ENCODE measurements at regions not wholly inside any gene's neighbourhood (a gene's known extent, or its start where the extent isn't known, plus 50 kb on each side); places are given as distances from the start of the nearest gene placed in this dataset.
"Not testable (repeated sequence)": the region's sequence is repeated elsewhere in the genome, so short reads cannot be mapped to it uniquely, and the experiment has no call there.

- no peak for DNase-seq
Observed at GRCh38 chr20:1810572-1810925, 84.7 kb upstream of the SIRPA start.

DNA sequence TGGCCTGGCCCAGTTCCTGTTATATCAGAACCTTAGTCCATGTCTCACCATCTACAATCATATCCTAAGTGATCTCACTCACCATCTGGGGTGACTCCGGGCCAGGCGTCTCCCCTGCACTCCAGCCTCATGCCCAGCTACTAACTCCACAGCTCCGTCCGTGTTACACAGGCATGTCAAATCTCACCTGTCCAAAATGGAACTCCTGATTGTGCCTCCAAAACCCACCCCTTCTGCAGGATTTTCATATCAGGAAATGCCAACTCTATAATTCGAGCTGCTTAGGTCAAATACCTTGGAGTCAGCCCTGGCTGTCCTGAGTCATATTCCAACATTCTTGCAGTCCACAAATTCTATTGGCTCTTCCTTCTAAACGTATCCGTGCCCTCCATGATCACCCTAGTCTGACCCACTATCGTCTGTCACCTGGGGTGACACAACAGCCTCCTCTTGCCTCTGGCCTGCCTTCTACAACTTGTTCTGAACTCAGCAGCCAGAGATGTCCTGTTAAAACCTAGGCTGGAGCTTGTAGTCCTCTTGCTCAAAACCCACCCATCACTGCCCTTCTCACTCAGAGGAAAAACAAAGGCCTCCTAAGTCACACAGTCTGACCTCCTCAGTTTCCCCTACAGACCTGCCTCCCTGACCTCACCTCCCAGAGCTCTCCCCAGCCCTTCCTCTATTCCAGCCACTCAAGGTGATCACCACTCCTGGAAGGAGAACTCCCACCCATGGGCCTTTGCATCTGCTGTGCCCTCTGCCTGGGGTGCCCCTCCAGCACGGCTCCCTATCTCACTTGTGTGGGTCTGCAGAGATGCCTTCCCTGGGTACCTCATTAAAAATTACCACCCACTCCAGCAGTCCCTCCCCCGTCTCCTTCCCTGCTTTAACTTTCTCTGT is 85.3 kb upstream of the SIRPA start:
- no peak for DNase-seq

DNA sequence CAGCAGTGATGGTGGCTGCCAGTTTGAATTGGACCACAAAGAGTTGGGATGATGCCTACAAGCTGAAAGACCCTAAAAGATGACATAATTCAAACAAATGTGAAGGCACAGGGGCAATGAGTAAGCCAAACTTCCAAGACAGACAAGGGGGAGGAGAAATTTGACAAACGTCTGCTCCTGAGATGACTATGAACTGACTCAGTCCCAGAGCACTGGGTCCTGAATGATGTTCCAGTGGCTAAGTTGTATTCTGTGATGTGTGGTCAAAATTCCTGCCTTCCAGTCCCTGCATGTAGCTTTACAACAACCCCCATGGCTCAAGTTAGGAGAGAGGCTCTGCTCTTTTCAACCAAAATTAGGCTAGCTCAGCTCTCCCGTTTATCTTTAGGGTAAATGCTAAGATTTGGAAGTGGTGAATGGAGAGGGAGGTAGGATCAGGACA is 86.1 kb upstream of the SIRPA start:
- DNase-seq: no peak

- DNase-seq: no peak
Observed at GRCh38 chr20:1808101-1808500, 87.1 kb upstream of the SIRPA start.

GRCh38 chr20:1807394-1807793 is 87.8 kb upstream of the SIRPA start:
- no peak for DNase-seq

DNA sequence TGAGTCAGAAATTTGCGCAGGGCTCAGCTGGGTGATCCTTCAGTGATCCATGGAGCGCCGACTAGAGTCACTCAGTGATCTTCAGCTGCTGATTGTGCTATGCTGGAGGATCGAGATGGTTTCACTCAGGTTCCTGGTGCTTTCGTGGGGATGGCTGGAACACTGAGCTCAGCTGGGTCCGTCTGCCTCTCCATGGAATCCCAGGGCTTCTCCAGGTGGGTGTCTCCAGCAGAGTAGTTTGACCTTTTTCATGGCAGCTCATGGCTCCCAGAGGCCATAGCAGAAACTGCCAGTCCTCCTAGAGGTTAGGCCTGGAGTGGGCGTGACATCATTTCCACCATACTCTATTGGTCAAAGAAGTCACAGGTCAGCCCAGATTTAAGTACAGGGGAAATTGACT is 88.8 kb upstream of the SIRPA start:
- no peak for DNase-seq

DNA sequence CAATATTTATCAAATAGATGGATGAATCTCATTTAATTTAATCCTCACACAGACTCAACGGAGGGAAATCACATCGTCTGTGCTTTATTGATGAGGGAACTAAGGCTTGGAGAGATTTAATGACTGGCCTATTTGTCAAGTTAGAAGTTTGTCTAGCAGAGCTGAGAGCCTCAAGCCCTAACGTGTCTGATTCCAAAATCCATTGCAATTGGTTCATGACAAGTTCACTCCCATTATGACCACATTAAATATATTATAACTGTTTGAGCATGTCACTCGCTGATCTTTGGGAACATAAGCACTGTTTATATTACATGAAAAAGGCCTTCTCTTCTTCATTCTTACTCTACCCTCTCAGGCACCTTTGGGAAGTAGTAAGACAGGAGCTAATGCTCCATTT is 89.4 kb upstream of the SIRPA start:
- DNase-seq: no peak

DNA sequence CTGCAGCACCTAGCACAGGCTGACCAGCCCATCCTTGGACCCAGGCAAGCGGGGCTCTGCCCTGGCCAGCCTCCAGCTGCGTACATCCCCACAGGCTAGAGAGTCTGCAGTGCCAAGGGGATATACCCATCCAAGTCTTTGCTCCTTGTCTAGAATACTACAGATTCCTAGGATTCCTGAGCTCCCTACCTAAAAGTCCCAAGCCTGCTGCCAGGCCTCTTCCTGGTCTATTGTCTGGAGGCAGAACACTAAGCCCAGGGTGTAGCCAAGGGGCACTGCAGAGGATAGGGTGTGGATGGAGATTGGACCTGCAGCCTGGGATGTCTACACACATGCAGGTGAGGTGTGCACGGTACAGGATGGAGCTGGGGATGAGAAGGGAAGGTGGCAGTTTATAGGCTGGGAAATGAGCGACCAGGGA is 90.0 kb upstream of the SIRPA start:
- peak; percentile 42 for DNase-seq

- peak; percentile 50 for DNase-seq
Observed at GRCh38 chr20:1804554-1804956, 90.7 kb upstream of the SIRPA start.

- DNase-seq: no peak
Observed at GRCh38 chr20:1803932-1804501, 91.2 kb upstream of the SIRPA start.

DNA sequence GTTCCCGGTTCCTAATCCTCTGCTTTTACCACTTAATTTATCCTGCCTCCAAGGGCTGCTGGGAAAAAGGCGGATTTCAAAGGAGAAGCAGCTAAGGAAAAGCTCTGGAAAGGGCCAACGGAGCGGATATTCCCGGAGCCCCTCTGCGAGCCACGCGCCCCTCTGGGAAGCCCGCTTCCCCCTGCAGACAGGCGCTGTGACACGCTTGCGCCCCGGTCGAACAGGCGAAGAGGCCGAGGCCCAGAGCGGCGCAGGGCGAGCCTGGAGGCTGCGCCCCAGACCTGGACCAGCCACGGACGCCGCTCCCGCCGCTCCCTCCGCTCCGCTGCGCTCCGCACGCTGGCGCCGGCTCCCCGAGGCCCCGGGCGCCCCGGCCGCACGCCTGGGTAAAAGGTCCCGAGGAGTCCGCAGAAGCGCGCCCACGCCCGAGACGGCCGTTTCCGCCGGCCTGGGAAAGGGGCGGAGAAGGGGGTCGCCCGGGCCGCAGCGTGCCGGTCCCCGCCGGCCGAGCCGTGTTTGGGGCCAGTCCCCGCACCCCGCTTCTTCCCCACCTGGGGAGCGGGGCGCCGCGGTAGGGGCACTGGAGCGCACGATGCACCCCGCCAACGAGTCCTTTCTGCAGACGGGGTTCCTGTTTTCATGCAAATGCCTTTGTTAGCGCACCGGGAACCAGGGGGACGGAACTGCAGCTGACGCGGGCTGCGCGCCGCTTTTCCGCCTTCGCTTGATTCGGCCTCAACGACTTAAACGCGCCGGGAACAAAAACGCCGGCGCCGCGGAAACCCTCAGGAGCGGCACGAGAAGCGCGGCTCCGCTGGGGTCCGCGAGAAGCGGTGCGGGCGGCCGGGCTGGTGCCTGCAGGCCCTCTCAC is 91.9 kb upstream of the SIRPA start:
- DNase-seq: no peak

DNA sequence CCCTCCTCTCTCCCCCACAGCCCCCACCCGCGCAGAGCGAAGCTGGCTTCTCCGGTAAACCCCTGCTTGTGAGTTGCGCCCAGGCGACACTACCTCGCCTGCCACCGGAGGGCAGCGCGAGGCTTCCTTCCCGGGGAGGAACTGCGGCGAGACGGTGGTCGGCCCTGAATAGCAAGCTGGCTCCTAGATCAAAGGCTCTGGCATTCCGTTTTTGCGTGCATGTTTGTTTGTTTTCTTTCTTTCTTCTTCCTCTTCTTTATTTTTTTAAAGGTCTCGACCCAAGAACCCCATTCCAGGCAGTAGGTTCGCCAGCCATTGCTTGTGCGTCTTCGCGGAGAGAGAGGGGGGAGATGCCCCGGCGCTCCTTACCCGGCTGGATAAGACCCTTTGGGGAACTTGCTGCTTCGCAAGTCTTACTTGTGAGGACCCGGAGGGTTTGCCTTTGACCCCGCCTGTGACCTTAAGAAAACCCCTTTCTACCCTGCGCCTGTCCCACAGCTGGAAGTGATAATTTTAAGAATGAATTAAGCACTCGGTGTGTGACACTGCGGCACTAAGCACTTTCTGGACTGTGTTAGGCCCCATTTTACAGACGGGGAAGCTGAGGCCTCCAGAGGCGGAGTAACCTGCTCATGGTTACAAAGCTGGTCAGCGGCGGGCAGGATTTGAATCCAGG is 92.7 kb upstream of the SIRPA start:
- peak; percentile 67 for DNase-seq

DNA sequence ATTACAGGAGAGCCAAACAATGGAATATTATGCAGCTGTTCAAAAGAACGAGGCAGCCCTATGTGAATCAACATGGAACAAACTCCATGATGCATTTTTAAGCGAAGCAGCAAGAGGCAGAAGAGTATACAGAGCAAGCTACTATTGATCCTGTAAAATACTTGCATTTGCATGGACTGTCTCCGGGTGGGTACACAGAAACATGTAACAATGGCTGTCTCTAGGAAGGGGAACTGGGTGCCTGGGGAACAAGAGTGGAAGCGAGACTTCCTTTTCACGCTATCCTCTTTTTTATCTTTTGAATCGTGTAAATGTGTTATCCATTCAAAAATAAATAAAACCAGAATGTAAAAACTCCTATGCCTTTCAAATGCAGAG is 93.3 kb upstream of the SIRPA start:
- DNase-seq: no peak

- no peak for DNase-seq
Observed at GRCh38 chr20:1801225-1801928, 93.8 kb upstream of the SIRPA start.

DNA sequence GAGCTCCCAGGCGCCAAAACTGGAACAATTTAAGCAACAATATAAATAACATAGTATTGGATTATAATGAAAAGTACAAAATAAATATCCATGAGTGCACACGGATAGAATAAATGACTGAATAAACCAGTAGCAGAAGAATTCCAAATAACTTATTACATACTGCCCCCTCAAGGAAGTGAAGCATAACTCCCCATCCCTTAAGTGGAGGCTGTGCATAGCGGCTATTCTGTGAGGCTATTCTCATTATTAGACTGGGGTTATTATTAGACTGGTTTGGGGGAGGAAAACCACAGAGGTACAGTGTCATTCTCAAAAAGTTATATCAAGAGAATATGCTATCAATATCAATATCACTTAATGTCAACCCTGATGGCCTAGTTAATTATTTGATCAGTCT is 94.4 kb upstream of the SIRPA start:
- DNase-seq: no peak

- no peak for DNase-seq
Observed at GRCh38 chr20:1800180-1800579, 95.0 kb upstream of the SIRPA start.

DNA sequence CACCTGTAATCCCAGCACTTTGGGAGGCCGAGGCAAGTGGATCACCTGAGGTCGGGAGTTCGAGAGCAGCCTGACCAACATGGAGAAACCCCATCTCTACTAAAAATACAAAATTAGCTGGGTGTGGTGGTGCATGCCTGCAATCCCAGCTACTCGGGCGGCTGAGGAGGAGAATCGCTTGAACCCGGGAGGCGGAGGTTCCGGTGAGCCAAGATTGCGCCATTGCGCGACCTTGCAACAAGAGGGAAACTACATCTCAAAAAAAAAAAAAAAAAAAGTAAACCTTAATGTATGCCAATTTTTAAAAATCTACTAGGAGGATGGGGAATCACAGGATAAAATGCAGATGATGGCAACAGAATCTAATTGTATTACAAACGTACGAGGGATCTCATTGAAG is 95.5 kb upstream of the SIRPA start:
- DNase-seq: not testable (repeated sequence)

DNA sequence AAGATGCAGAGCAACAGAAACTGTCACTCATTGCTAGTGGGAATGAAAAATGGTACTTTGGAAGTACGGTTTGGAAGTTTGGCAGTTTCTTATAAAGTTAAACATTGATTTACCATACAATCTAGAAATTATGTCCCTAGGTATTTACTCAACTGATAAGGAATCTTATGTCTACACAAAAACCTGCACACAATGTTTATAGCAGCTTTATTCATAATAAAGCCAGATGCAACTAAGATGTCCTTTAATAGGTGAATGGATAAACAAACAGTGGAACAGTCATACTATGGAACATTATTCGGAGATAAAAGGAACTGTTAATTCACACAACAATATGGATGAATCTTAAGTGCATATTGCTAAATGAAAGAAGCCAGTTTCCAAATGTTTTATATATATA is 96.2 kb upstream of the SIRPA start:
- no peak for DNase-seq

DNA sequence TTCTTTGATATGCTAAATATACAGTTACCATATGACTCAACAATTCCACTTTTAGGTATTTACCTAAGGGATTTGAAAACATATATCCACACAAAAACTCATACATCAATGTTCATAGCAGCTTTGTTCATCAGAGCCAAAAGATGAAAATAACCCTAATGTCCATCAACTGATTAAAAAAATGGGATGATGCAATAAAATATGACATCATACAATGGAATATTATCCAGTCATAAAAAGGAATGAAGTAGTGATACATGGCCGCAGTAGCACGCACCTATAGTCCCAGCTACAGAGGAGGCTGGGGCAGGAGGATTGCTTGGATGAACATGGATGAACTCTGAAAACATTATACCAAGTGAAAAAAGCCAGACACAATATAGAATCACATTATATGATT is 101.4 kb upstream of the SIRPA start:
- DNase-seq: no peak

GRCh38 chr20:1792274-1792673 is 102.9 kb upstream of the SIRPA start:
- no peak for DNase-seq

GRCh38 chr20:1790386-1790785 is 104.8 kb upstream of the SIRPA start:
- DNase-seq: no peak

GRCh38 chr20:1788044-1788443 is 107.2 kb upstream of the SIRPA start:
- DNase-seq: no peak

DNA sequence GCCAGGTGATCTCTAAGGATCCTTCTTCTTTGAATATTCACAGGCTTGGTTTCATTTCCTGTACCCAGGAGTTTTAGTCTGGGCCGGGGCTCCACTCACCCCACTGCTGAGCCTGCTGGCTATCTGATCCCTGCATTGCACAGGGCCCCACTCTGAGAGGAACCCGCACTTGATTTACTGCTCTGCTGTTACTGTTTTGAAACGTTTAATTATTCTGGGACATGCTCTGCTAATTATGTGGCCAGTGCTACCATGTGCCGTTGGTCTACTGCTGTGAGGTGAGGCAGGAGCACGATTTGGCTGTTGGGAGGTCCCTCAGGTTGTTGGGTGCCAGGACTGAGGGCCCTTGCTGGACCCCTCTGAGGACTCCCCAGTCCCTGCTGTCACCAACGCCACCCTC is 108.7 kb upstream of the SIRPA start:
- DNase-seq: peak; percentile 30
